ENCODE measurements at regions not wholly inside any gene's neighbourhood (a gene's known extent, or its start where the extent isn't known, plus 50 kb on each side); places are given as distances from the start of the nearest gene placed in this dataset.

DNA sequence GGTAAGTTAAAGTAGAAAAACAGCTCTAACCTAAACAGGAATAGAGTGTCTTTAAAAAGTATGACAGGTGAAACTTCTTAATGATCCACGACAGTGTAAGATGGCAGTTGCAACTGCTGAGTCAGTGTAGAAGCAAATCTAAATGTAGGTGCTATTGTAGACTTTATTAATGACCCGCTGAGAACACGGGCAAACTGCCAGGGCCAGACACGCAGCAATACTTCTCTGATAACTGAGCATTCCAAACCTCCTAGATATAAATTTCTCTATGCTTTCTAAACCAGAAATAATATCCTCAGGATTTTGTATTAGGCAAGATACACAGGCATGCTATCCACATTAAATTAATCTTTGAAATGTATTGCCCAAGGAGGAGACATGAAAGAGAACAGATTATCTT, 1076.4 kb downstream of the HACE1 start:
- TF ChIP-seq CTCF (IDR thresholded peaks at IDR 0.05) = no peak
- no peak for TF ChIP-seq POLR2A (IDR thresholded peaks at IDR 0.05)
- TF ChIP-seq POLR2AphosphoS5 (IDR thresholded peaks at IDR 0.05) = no peak
